HepG2 (cell line): ENCODE measurements at regions not wholly inside any gene's neighbourhood (a gene's known extent, or its start where the extent isn't known, plus 50 kb on each side); places are given as distances from the start of the nearest gene placed in this dataset.

Experiments used
- ATAC-seq: fragments of 200-7000 bp; cut with Tn5 transposase; 3 replicates; pipeline ENCODE4 v1.9.1; 2020; ENCODE audit warnings: mild to moderate bottlenecking, moderate library complexity
- BruUV-seq: library from RNA; stranded (reverse); fragments of 400-500 nt; replicated peaks from 2 replicates; lab custom pipeline; 2021; lab: Mats Ljungman, UMichigan
- CTCF ChIA-PET: fragments of 300-600 bp; formaldehyde crosslinking; extraction: SDS; loops from one replicate; lab custom pipeline; 2021; ENCODE audit warnings: low total read pairs, inconsistent platforms, low intra/inter-chr PET ratio; lab: Yijun Ruan, JAX
- POLR2A ChIA-PET: fragments of 350-600 bp; sonication (Branson Sonifier 250); formaldehyde crosslinking; loops from one replicate; lab custom pipeline; 2020; ENCODE audit warnings: antibody characterized with exemption, inconsistent platforms; lab: Yijun Ruan, JAX
- DNase-seq: peaks from one replicate; pipeline ENCODE4 v3.0.0-alpha.2; 2015; ENCODE audit warnings: low spot score
- FAIRE-seq: peaks from 3 replicates; lab custom pipeline; 2011; peaks lifted over from hg19 to GRCh38; lab: Jason Lieb, UNC
- H2AFZ ChIP-seq: one replicate; pipeline ENCODE4 v1.6.1; 2011; ENCODE audit warnings: low read length, inconsistent platforms
- H3K27ac ChIP-seq: fragments of 300-600 bp; 3 replicates; pipeline ENCODE4 v1.8.0; 2011; ENCODE audit warnings: mixed run types, mild to moderate bottlenecking, mixed read lengths, low read length, inconsistent platforms; ENCODE audit not compliant: insufficient read depth; ENCODE audit errors: extremely low read length
- H3K27me3 ChIP-seq, 2 experiments: fragments of 200-600 bp in 1 of 2; 2 replicates in 1 of 2; 3 replicates in 1 of 2; pipeline versions ENCODE4 v1.6.0 to v1.8.0; 2011; ENCODE audit warnings: low read length in 2 of 2, mild to moderate bottlenecking in 2 of 2, moderate library complexity in 2 of 2, inconsistent platforms in 1 of 2; ENCODE audit not compliant: insufficient read depth in 2 of 2, control insufficient read depth in 1 of 2
- H3K36me3 ChIP-seq, 2 experiments: fragments of 200-600 bp in 1 of 2; replicated peaks in 1 of 2; 2 replicates in 1 of 2; 3 replicates in 1 of 2; pipeline versions ENCODE4 v1.5.1 to v1.8.0; 2011; ENCODE audit warnings: low read length in 2 of 2, inconsistent platforms in 1 of 2; ENCODE audit not compliant: insufficient read depth in 2 of 2, control insufficient read depth in 1 of 2
- H3K4me1 ChIP-seq: 2 replicates; pipeline ENCODE4 v1.5.1; 2012; ENCODE audit warnings: low read length, inconsistent platforms; ENCODE audit not compliant: insufficient read depth
- H3K4me2 ChIP-seq: 2 replicates; pipeline ENCODE4 v1.6.0; 2011; ENCODE audit warnings: low read depth, low read length, inconsistent platforms
- H3K4me3 ChIP-seq, 3 experiments: fragments of 200-600 bp in 1 of 3; sonication (generic), shearing (Covaris generic) in 1 of 3; replicated peaks in 1 of 3; 2 replicates each; pipeline ENCODE4 v1.5.1; 2011 to 2016; ENCODE audit warnings: low read length in 3 of 3, inconsistent platforms in 2 of 3, low read depth in 2 of 3, mild to moderate bottlenecking in 2 of 3, control low read depth in 1 of 3, mixed read lengths in 1 of 3; ENCODE audit not compliant: insufficient read depth in 1 of 3
- H3K79me2 ChIP-seq: one replicate; pipeline ENCODE4 v1.6.1; 2011; ENCODE audit warnings: low read length, inconsistent platforms; ENCODE audit not compliant: insufficient read depth
- H3K9ac ChIP-seq: 2 replicates; pipeline ENCODE4 v1.6.0; 2011; ENCODE audit warnings: mild to moderate bottlenecking, low read depth, low read length, inconsistent platforms; ENCODE audit not compliant: insufficient read depth
- H3K9me3 ChIP-seq: 2 replicates; pipeline ENCODE4 v1.5.1; 2012; ENCODE audit warnings: mild to moderate bottlenecking, low read length
- H4K20me1 ChIP-seq: 2 replicates; pipeline ENCODE4 v1.6.0; 2011; ENCODE audit warnings: inconsistent platforms, mild to moderate bottlenecking, low read length, moderate library complexity; ENCODE audit not compliant: insufficient read depth
- CREM ChIP-seq, 2 experiments: sonication (generic) in 1 of 2; formaldehyde crosslinking in 1 of 2; IDR thresholded peaks; 2 replicates each; pipeline versions ENCODE4 v1.4.0 to v1.6.1; 2016 to 2020; ENCODE audit warnings: antibody characterized with exemption in 1 of 2, mild to moderate bottlenecking in 1 of 2, missing genetic modification reagents in 1 of 2
- E2F5 ChIP-seq: sonication (generic); formaldehyde crosslinking; conservative IDR thresholded peaks from 2 replicates; pipeline ENCODE4 v1.4.0; 2020; ENCODE audit warnings: missing genetic modification reagents
- EP300 ChIP-seq, 3 experiments: sonication (generic) in 1 of 3; formaldehyde crosslinking in 1 of 3; IDR thresholded peaks; 2 replicates each; pipeline versions ENCODE4 v1.5.1 to v1.6.1; 2011 to 2020; ENCODE audit warnings: low read depth in 2 of 3, low read length in 2 of 3, borderline replicate concordance in 1 of 3, improper control_type of control experiment in 1 of 3, mild to moderate bottlenecking in 1 of 3, missing genetic modification reagents in 1 of 3, moderate library complexity in 1 of 3
- GRHL1 ChIP-seq: sonication (generic); formaldehyde crosslinking; conservative IDR thresholded peaks from 2 replicates; pipeline ENCODE4 v1.8.0; 2022; ENCODE audit warnings: missing genetic modification reagents
- NCOA5 ChIP-seq: sonication (generic); formaldehyde crosslinking; IDR thresholded peaks from 2 replicates; pipeline ENCODE4 v1.4.0; 2020; ENCODE audit warnings: missing genetic modification reagents
- NFKB2 ChIP-seq: sonication (generic); formaldehyde crosslinking; IDR thresholded peaks from 2 replicates; pipeline ENCODE4 v1.4.0; 2020; ENCODE audit warnings: missing genetic modification reagents, borderline replicate concordance
- RFXANK ChIP-seq: IDR thresholded peaks from 2 replicates; pipeline ENCODE4 v1.6.1; 2016
- SIX4 ChIP-seq: sonication (generic); formaldehyde crosslinking; IDR thresholded peaks from 2 replicates; pipeline ENCODE4 v1.4.0; 2020; ENCODE audit warnings: missing genetic modification reagents
- SP5 ChIP-seq: IDR thresholded peaks from 2 replicates; pipeline ENCODE4 v1.6.1; 2016; ENCODE audit warnings: low read depth, borderline replicate concordance
- TBL1XR1 ChIP-seq: fragments of 150-350 bp; IDR thresholded peaks from 2 replicates; pipeline ENCODE4 v1.6.1; 2014; ENCODE audit warnings: borderline replicate concordance, low read length; ENCODE audit not compliant: partially characterized antibody
- TCF7 ChIP-seq: sonication (generic); IDR thresholded peaks from 2 replicates; pipeline ENCODE4 v1.6.1; 2016; ENCODE audit warnings: antibody characterized with exemption, low read depth
- ZFX ChIP-seq: sonication (generic); formaldehyde crosslinking; IDR thresholded peaks from 2 replicates; pipeline ENCODE4 v1.4.0; 2020; ENCODE audit warnings: mild to moderate bottlenecking, low read depth, missing genetic modification reagents, moderate library complexity
- ZFYVE20 ChIP-seq: sonication (generic); formaldehyde crosslinking; IDR thresholded peaks from 2 replicates; pipeline ENCODE4 v1.8.0; 2023; ENCODE audit warnings: low read depth, mild to moderate bottlenecking, moderate library complexity, missing genetic modification reagents, borderline replicate concordance
- ZNF3 ChIP-seq: IDR thresholded peaks from 2 replicates; pipeline ENCODE4 v1.7.0; 2017; ENCODE audit warnings: inconsistent platforms
- ZNF362 ChIP-seq: sonication (generic); formaldehyde crosslinking; IDR thresholded peaks from 2 replicates; pipeline ENCODE4 v1.4.0; 2020; ENCODE audit warnings: missing genetic modification reagents, mild to moderate bottlenecking, borderline replicate concordance
- ZNF792 ChIP-seq: IDR thresholded peaks from 2 replicates; pipeline ENCODE4 v1.6.1; 2016
- WGBS: methylation state at CpG from one replicate; pipeline ENCODE4 v1.1.6; 2017; ENCODE audit warnings: low lambda C conversion rate; 5-methylcytosine and 5-hydroxymethylcytosine counted together
- in situ Hi-C: cut with HindIII; loops from 2 replicates; pipeline ENCODE4 v1.10.0; 2017; ENCODE audit warnings: low pct_unique_long_range_greater_than_20kb; ENCODE audit not compliant: extremely low pct_ligation_motif_present
- intact Hi-C: fragments of 100-400 bp; cut with micrococcal nuclease; formaldehyde crosslinking; loops from one replicate; pipeline ENCODE4 v1.10.0; 2022; ENCODE audit not compliant: unreplicated experiment

GRCh38 chr2:123364243-123364896 is 660.7 kb upstream of the CNTNAP5 start:
- ChIA-PET CTCF (no interaction called here), POLR2A (no interaction called here)
- no peak overlapping the region for H3K4me2 ChIP-seq
- intact Hi-C loops (no loop called here), in situ Hi-C loops (no loop called here)
- no peak overlapping the region for H3K9ac ChIP-seq
- H2AFZ ChIP-seq, result no peak overlapping the region
- BruUV-seq, result no TSS peak
- no peak for DNase-seq
- no peaks in the 10 kb centered on the region for H3K4me1 ChIP-seq
- 8% methylated on average over 3 of the region's 3 CpGs for WGBS
- no peak overlapping the region for H3K27ac ChIP-seq
- H3K79me2 ChIP-seq, result no peaks in the 10 kb centered on the region
- no peaks in the 10 kb centered on the region for H3K36me3 ChIP-seq
- TF ChIP-seq RFXANK (CRISPR knock-in tag), result no peak
- TF ChIP-seq NCOA5 (CRISPR knock-in tag), result no peak
- no peak for TF ChIP-seq ZNF792 (CRISPR knock-in tag)
- TF ChIP-seq SP5 (CRISPR knock-in tag), result no peak
- no peak for TF ChIP-seq EP300 (IDR thresholded peaks at IDR 0.05; ENCODE audit: low read depth in 2 of 2, low read length in 2 of 2)
- TF ChIP-seq EP300 (CRISPR knock-in tag; IDR thresholded peaks at IDR 0.05; ENCODE audit: borderline replicate concordance), result no peak
- no peak for TF ChIP-seq SIX4
- TF ChIP-seq NFKB2 (CRISPR knock-in tag), result no peak
- TF ChIP-seq ZNF362 (CRISPR knock-in tag), result no peak
- no peak for TF ChIP-seq ZNF3 (CRISPR knock-in tag)
- no peak for TF ChIP-seq ZFYVE20
- no peak for TF ChIP-seq TCF7
- TF ChIP-seq CREM (IDR thresholded peaks at IDR 0.05), result no peak
- TF ChIP-seq CREM (CRISPR knock-in tag; IDR thresholded peaks at IDR 0.05), result no peak
- TF ChIP-seq E2F5 (CRISPR knock-in tag), result no peak
- TF ChIP-seq ZFX (CRISPR knock-in tag), result no peak
- TF ChIP-seq GRHL1, result no peak
- TF ChIP-seq TBL1XR1, result no peak
- TF ChIP-seq, all 625 proteins: peak for 0
- ATAC-seq (no peak), FAIRE-seq (no peak)
- Histone ChIP-seq H3K9me3 (peaks cover 95% of the 10 kb centered on the region), H3K27me3 (no peaks in the 10 kb centered on the region), H3K4me3 (no peak overlapping the region), H4K20me1 (no peaks in the 10 kb centered on the region)
